Islet of Langerhans (tissue), 1 donor: ENCODE measurements at regions not wholly inside any gene's neighbourhood (a gene's known extent, or its start where the extent isn't known, plus 50 kb on each side); places are given as distances from the start of the nearest gene placed in this dataset.

Experiments used
- FAIRE-seq: peaks from one replicate; lab custom pipeline; 2011; peaks lifted over from hg19 to GRCh38; lab: Jason Lieb, UNC

GRCh38 chr18:24791751-24792545 is 331.5 kb downstream of the HRH4 start:
- no peak for FAIRE-seq

DNA sequence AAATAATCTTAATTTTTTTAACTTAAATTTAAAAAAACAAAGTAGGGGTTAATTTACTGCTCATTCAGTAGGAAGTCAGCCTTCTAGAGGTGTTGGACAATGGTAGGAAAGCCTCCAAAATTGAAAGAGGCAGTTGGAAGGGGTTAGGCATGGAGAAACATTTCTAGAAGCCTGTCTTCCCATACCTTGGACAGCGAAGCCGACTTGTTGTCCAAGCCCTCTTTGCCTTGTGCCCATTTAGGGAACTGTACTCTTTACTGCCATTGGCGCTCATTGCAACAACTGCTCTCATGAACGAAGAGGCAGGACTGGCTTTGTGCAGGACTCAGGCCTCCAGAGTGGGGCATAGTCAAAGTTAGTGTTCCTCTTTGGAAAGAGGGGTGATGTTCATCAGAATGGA is 333.3 kb downstream of the HRH4 start:
- no peak for FAIRE-seq

DNA sequence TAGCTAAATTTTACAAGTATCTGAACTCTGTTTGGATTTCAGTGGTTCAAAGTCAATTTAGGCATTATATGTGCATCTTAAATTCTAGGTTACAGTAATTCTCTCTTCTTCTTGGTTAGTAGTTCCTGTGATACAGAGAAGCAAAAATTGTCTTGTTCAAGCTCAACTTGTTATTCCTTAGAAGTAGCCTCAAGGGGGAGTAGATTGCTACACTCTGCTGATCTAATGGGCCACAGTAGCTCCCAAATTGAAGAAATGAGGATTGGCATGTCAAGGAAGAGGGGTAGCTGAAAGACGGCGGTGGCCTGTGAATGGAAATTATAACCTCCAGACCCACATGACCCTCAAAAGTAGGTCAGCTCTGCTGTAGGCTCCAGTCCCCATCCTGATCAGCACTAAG is 334.7 kb downstream of the HRH4 start:
- FAIRE-seq = no peak

- FAIRE-seq = no peak
Measured at GRCh38 chr18:24797981-24798380, 337.5 kb downstream of the HRH4 start.

GRCh38 chr18:24799176-24799575 is 338.7 kb downstream of the HRH4 start:
- no peak for FAIRE-seq

DNA sequence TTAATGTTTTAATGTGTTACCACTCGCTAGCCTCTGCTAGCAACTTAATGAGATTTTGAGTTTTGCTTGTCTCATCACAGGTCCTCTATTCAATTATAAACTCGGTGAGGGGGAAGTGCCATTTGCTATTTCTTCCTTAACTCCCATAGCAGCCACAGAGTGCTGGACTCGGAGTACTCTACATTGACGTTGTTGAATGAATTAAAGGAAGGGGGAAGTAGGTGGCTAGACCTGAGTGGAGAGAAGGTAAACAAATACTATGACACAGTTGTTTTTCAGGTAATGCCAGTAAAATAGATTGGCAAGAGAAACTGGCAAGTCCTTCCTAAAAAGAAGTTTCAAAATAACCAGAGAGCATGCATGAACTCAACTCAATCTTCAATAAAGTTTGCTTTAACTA is 339.3 kb downstream of the HRH4 start:
- FAIRE-seq = no peak

- no peak for FAIRE-seq
Measured at GRCh38 chr18:24801001-24801400, 340.6 kb downstream of the HRH4 start.

- no peak for FAIRE-seq
Measured at GRCh38 chr18:24802456-24802855, 342.0 kb downstream of the HRH4 start.

- FAIRE-seq = no peak
Measured at GRCh38 chr18:24805156-24805555, 344.7 kb downstream of the HRH4 start.

GRCh38 chr18:24809173-24809950 is 348.9 kb downstream of the HRH4 start:
- no peak for FAIRE-seq

GRCh38 chr18:24810561-24811305 is 350.3 kb downstream of the HRH4 start:
- no peak for FAIRE-seq

DNA sequence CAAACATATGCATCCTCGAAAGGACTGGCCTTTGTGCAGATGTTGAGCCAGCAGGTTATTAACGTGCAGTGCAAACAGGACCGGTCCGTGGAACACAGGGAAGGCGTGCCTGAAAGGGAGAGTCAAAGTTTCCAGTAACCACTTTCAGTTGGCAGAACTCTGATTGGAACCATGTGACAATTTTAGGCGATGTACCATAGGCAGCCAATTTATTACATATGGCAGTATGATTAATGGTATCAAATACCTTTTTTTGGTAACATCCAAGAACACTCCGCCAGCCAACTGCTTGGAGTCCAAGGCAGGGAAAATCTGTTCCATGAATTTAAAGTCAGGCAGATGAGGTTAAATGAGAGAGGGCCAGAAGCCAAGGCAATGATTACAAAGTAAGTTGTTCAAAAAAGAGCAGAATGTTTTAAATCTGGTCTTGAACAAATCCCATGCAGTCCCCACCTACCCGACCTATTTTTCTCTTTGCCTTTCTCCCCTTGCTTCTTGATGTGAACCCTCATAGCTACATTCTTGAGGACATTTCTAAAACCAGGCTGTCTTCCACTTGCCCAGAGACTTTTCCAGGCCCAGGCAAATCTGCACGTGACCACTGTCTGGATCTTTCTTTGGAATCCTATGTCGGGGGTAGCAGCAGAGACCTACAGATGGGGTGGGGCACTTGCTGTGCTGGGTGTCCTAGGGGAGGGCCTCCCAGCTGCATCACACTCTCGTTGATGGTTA is 351.7 kb downstream of the HRH4 start:
- no peak for FAIRE-seq

DNA sequence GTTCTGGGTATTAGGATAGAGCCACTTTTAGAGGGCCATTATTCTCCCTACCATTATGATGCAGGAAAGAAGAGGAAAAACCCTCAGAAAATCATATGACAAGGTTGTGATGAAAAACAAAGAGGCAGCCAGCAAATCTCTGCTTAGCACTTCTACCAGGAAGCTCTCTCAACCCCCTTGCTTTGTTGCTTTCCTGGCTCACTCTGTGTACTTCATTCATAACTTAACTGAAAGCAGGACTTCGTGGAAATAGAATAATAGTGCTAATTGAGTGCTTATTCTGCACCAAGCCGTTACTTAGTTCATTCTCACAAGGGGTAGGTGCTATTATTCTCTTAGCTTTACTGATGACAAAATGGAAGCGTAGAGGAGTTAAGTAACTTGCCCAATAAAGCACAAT is 354.1 kb downstream of the HRH4 start:
- no peak for FAIRE-seq

GRCh38 chr18:24817150-24817549 is 356.7 kb downstream of the HRH4 start:
- FAIRE-seq = no peak

DNA sequence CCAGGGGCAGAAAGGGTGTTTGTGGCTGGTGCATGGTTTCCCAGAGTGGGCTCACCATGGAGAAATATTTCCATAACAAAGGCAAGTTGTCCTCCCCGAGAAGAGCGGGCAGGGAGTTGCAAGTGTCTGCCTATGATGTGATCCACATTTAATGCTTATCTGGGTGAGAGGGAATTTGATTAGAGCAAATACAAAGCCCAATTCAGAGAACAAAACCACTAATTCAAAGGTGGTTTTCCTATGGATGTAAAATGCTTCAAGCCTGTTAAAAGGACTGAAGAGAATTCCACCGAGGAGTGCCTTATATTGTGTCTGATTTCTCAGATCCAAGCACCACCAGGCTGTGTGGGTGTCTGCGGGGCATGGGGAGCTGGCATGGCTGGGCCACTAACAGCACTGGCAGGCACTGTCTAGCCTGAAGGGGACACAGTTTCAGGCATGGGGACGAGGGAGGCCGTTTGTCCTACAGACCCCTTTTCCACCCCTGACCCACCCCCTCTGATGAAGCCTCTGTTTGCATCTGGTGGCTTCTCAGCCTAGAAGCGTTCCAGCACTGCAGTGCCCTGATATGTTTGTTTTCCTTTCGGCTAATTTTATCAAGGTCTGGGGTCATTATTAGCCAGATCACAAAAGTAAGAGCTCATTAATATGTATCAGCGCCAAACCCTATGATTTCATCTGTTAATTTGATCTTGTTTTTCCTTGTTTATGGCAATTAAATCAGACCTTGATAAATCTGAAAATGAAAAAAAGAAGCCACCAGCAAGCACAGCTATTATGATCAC is 357.3 kb downstream of the HRH4 start:
- no peak for FAIRE-seq

GRCh38 chr18:24818441-24818840 is 358.0 kb downstream of the HRH4 start:
- FAIRE-seq = no peak

- no peak for FAIRE-seq
Measured at GRCh38 chr18:24819141-24819890, 358.9 kb downstream of the HRH4 start.

DNA sequence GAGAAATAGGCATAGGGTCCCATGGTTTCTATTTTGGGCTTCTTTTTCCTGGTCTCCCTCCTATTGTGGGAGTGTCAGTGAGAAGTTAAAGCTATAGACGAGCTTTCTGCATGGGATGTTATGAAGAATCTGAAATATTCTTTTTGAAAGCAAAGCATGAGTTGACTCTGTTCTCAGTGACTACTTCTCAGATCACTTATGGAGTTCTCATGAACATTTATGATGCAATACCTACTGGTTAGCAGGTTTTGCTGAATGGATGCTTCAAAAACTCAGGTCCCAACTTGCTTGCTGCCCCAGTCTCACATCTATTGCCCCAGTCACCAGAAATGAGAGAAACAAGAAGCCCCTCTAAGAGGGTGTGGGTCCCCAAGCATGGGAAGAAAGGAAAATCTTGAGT is 365.0 kb downstream of the HRH4 start:
- no peak for FAIRE-seq

DNA sequence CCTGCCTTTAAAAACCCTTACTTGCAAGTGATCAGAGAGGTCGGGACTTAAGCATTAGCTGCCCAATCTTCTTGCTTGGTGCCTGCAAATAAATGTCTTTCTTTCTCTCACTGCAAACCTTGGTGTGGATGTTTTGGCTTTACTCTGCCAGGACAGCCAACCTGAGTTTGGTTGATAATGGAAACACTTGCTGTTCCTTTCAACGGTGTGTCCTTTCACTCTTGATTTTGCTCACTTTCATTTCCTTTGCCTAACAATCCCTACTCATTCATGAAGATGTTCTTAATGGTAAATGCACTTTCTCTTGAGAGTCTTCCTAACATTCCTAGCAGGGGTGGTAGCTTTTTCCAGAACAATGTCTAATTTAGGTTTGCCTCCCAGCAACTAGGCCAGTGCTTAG is 366.2 kb downstream of the HRH4 start:
- no peak for FAIRE-seq

DNA sequence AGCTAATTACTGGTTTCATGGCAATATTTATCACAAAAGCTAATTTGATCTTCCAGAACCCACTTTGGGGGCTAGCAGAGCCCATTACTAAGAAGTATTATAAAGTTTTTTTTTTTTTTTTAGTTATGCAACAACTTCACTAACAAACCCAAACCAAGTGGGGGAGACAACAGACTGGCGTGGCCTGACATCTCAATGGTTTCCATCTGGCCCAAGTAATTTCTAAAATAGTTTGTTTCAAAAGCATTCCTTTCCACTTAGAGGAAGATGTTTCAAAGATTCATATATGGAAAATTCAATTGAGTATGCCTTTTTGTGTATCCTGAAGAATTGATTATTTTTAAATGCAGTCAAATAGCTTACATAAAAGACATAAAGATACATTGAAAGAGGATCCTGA is 367.1 kb downstream of the HRH4 start:
- FAIRE-seq = no peak

DNA sequence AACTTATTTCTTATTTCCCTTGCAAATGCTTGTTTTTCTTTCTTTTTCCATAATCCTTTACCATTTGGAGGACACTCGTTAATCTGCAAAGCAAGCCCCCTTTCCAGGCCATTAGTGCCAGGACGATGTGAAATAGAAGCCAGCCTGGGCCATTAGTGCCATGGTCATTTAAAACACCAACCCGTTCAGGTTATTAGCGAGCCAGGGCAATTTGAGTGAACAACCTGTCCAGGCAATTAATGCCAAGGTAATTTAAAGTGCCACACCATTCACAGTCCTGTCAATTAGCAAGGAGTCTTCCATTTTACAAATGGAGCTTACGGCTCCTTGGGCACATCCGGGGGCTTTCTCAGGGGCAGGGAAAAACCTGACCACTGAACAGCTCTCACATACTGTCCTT is 370.6 kb downstream of the HRH4 start:
- FAIRE-seq = no peak
